ENCODE measurements at regions not wholly inside any gene's neighbourhood (a gene's known extent, or its start where the extent isn't known, plus 50 kb on each side); places are given as distances from the start of the nearest gene placed in this dataset.
"Not testable (repeated sequence)": the region's sequence is repeated elsewhere in the genome, so short reads cannot be mapped to it uniquely, and the experiment has no call there.

DNA sequence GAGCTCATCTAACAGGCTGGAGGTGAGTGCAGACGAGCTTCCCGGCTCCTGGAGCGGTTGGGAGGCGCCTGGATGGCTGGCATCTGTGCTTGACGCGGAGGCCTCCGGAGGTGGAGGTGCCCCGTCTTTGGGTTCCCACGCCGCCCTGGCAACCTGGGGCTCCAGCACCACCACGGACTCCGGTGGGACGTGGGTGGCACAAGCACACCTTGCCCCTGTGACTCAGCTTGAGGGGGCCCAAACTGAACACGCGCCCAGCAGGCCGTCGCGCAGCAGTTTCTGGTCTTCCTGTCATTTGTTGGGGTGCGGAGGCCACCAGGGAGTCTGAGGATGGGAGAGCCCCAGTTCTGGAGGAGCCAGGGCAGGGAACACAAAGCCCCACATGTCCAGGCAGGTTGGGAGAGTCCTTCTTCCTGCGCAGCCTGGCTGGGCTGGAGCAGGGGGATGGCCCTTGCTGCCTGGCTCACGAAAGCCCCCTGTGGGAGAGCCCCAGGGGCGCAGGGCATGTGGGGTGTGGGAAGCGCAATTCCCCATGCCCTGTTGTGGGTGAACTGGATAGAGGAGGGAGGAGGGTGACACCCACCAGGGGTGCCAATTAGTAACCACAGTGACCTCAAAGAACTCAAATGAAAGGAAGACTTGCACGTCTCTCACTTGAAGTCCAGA lies 1378.6 kb upstream of the DEFB115 start:
- H3K27me3 ChIP-seq: peaks cover under 1% of the 10 kb centered on the region; the same call in 1 of the 2 replicates
- TF ChIP-seq, protein P1, sequence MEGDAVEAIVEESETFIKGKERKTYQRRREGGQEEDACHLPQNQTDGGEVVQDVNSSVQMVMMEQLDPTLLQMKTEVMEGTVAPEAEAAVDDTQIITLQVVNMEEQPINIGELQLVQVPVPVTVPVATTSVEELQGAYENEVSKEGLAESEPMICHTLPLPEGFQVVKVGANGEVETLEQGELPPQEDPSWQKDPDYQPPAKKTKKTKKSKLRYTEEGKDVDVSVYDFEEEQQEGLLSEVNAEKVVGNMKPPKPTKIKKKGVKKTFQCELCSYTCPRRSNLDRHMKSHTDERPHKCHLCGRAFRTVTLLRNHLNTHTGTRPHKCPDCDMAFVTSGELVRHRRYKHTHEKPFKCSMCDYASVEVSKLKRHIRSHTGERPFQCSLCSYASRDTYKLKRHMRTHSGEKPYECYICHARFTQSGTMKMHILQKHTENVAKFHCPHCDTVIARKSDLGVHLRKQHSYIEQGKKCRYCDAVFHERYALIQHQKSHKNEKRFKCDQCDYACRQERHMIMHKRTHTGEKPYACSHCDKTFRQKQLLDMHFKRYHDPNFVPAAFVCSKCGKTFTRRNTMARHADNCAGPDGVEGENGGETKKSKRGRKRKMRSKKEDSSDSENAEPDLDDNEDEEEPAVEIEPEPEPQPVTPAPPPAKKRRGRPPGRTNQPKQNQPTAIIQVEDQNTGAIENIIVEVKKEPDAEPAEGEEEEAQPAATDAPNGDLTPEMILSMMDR (IDR thresholded peaks at IDR 0.05; ENCODE audit: low read depth, low read length): no peak
- DNase-seq: peak; percentile 18
- no peaks in the 10 kb centered on the region for H3K9me3 ChIP-seq
- H3K4me3 ChIP-seq (ENCODE audit: low read depth, low read length): peak overlapping the region; percentile 61
- H3K36me3 ChIP-seq: no peaks in the 10 kb centered on the region
- no peaks in the 10 kb centered on the region for H3K4me1 ChIP-seq

DNA sequence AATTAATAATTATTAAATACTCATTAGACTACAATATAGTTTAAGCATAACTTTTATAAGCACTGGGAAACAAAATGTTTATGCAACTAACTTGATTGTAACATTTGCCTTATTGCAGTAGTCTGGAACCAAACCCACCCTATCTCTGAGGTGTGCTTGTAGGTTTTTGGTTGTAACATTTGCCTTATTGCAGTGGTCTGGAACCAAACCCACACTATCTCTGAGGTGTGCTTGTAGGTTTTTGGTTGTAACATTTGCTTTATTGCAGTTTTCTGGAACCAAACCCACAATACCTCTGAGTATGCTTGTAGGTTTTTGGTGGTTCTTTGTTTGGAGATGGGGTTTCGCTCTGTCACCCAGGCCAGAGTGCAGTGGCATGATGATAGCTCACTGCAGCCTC lies 1376.4 kb upstream of the DEFB115 start:
- not testable (repeated sequence) for H3K36me3 ChIP-seq; H3K4me1 ChIP-seq; H3K4me3 ChIP-seq (ENCODE audit: low read depth, low read length); DNase-seq; H3K27me3 ChIP-seq; H3K9me3 ChIP-seq

DNA sequence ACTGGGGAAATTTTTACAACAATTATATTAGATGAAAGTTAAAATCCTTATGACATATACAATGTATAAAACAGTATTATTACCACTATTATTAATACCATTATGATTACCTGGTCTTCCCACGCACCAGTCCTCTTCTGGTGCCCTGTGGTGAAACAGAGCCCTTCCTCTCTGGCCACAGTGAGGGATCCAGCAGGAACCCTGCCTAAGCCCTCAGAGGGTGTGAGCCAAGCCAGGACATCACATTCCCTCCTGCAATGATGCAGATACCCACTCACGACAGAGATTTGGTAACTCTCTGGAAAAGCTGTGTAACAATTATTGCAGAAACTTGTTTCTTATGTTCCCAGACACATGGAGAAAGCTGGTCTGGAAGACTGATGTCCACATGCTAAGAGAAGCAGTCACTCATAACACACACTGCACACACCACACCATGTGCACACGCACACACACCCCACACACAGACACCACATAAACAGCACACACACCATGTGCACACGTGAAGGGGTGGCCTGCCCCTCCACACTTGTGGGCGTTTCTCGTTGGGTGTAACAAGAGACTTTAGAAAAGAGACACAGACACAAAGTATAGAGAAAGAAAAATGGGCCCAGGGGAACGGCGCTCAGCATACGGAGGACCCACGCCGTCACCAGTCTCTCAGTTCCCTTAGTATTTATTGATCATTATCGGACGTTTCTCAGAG lies 1373.8 kb upstream of the DEFB115 start:
- not testable (repeated sequence) for H3K36me3 ChIP-seq; H3K4me1 ChIP-seq; H3K27me3 ChIP-seq; H3K4me3 ChIP-seq (ENCODE audit: low read depth, low read length); H3K9me3 ChIP-seq; DNase-seq

DNA sequence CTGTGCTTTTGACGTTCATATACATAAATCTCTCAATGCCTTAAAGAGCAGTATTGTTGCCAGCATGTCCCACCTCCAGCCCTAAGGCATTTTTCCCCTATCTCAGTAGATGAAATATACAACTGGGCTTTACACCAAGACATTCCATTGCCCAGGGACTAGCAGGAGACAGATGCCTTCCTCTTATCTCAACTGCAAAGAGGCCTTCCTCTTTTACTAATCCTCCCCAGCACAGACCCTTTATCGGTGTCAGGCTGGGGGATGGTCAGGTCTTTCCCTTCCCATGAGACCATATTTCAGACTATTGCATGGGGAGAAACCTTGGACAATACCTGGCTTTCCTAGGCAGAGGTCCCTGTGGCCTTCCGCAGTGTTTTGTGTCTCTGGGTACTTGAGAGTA lies 1373.1 kb upstream of the DEFB115 start:
- not testable (repeated sequence) for H3K9me3 ChIP-seq; H3K4me1 ChIP-seq; H3K36me3 ChIP-seq; H3K4me3 ChIP-seq (ENCODE audit: low read depth, low read length); DNase-seq; H3K27me3 ChIP-seq

DNA sequence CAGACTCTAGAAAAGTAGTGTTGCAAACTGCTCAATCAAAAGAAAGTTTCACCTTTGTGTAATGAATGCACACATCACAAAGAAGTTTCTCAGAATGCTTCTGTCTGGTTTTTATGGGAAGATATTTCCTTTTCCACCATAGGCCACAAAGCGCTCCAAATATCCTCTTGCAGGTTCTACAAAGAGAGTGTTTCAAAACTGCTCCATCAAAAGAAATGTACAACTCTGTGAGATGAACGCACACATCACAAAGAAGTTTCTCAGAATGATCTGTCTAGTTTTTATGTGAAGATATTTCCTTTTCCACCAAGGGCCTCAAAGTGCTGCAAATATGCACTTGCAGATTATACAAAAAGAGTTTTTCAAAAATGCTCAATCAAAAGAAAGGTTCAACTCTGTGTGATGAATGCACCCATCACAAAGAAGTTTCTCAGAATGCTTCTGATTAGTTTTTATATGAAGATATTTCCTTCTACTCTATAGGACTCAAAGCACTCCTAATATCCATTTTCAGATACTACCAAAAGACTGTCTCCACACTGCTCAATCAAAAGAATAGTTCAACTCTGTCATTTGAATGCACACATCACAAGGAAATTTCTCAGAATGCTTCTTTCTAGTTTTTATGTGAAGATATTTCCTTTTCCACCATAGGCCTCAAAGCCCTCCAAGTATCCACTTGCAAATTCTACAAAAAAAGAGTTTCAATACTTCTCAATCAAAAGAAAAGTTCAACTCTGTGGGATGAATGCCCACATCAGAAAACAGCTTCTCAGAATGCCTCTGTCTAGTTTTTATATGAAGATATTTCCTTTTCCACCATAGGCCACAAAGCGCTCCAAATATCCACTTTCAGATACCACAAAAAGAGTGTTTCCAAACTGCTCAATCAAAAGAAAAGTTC lies 1371.9 kb upstream of the DEFB115 start:
- not testable (repeated sequence) for H3K27me3 ChIP-seq; DNase-seq; H3K4me3 ChIP-seq (ENCODE audit: low read depth, low read length); H3K9me3 ChIP-seq; H3K4me1 ChIP-seq; H3K36me3 ChIP-seq

DNA sequence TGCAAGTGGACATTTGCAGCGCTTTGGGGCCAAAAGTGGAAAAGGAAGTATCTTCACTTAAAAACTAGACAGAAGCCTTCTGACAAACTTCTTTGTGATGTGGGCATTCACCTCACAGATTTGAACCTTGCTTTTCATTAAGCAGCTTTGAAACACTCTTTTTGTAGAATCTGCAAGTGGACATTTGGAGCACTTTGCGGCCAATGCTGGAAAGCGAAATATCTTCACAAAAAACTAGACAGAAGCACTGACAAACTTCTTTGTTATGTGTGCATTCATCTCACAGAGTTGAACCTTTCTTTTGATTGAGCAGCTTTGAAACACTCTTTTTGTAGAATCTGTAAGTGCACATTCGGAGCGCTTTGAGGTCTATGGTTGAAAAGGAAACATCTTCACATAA lies 1365.9 kb upstream of the DEFB115 start:
- DNase-seq, H3K4me1 ChIP-seq: not testable (repeated sequence)

More for the DNA sequence above, 1365.9 kb upstream of the DEFB115 start:
- H3K27me3 ChIP-seq; H3K4me3 ChIP-seq (ENCODE audit: low read depth, low read length); H3K36me3 ChIP-seq; H3K9me3 ChIP-seq: not testable (repeated sequence)

Measured in BE2C (cell line).